Right cardiac atrium (tissue), 5 donors: ENCODE measurements at regions not wholly inside any gene's neighbourhood (a gene's known extent, or its start where the extent isn't known, plus 50 kb on each side); places are given as distances from the start of the nearest gene placed in this dataset.
"Not testable (repeated sequence)": the region's sequence is repeated elsewhere in the genome, so short reads cannot be mapped to it uniquely, and the experiment has no call there.

Source experiments
- ATAC-seq, 2 donors: fragments of 200-7000 bp; cut with Tn5 transposase; one replicate each; pipeline versions ENCODE4 v1.8.0 to v1.9.1; 2020; ENCODE audit warnings: moderate library complexity in 2 of 2, mild to moderate bottlenecking in 1 of 2
- DNase-seq, 3 donors: peaks; one replicate each; pipeline ENCODE4 v3.0.0-alpha.2; 2020
- H3K27ac ChIP-seq: one replicate; pipeline ENCODE4 v1.5.1; 2013; ENCODE audit warnings: mild to moderate bottlenecking, low read length, control low read depth, moderate library complexity
- H3K27me3 ChIP-seq: one replicate; pipeline ENCODE4 v1.6.1; 2013; ENCODE audit not compliant: control insufficient read depth, insufficient read depth
- H3K4me1 ChIP-seq: one replicate; pipeline ENCODE4 v1.6.1; 2013; ENCODE audit warnings: low read length; ENCODE audit not compliant: control insufficient read depth, insufficient read depth
- H3K4me3 ChIP-seq: one replicate; pipeline ENCODE4 v1.5.1; 2013; ENCODE audit warnings: low read length, control low read depth
- H3K9me3 ChIP-seq: one replicate; pipeline ENCODE4 v1.6.1; 2013; ENCODE audit warnings: low read length; ENCODE audit not compliant: control insufficient read depth
- WGBS: extraction: QIAGEN DNeasy Blood & Tissue Kit; methylation state at CpG from one replicate; pipeline ENCODE4 v1.1.7; 2013; 5-methylcytosine and 5-hydroxymethylcytosine counted together
- intact Hi-C, 4 donors: fragments of 100-400 bp; cut with DNase I; formaldehyde crosslinking; loops; one replicate each; pipeline versions ENCODE4 v1.11.0 to v1.14.0; 2022 to 2023
- donor health status: healthy with polysubstance abuse.
- donor health status: DM: no; HTN: yes; CAD: no.
- donor health status: DM: no; HTN: no; CAD: no.
- donor health status: DM: no; HTN: yes; CAD: no; lungs with severe emphysema.
- donor health status: DM: yes; HTN: yes; CAD: no.

DNA sequence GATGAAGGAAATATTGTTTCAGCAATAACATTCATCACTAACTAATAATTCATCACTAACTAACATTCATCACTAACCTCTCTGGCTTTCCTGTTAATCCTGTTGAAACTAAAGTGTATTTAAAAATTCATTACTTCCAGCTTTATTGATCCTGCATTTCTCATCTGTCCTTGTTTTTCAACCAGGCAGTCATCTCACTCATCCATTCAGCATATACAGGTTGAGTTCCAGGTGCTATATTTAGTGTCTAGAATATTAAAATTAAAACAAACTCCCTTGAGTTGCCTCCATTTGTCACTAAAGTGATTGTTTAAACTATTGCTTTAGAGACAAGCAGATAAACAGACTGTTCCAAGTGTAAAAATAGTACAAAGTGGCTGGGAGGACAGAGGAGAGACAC is 58.1 kb downstream of the ATXN7L3B start:
- H3K4me1 ChIP-seq: no peaks in the 10 kb centered on the region
- H3K27ac ChIP-seq: no peak overlapping the region
- DNase-seq (no peak), ATAC-seq (no peak)
- intact Hi-C loops: no loop called here
- H3K9me3 ChIP-seq: no peaks in the 10 kb centered on the region
- H3K4me3 ChIP-seq: no peak overlapping the region
- no peaks in the 10 kb centered on the region for H3K27me3 ChIP-seq

- Histone ChIP-seq H3K27ac (no peak overlapping the region), H3K9me3 (no peaks in the 10 kb centered on the region), H3K27me3 (no peaks in the 10 kb centered on the region), H3K4me3 (no peak overlapping the region), H3K4me1 (no peaks in the 10 kb centered on the region)
- DNase-seq (no peak), ATAC-seq (no peak)
- intact Hi-C loops: no loop called here
These were observed 61.2 kb downstream of the ATXN7L3B start for GRCh38 chr12:74598819-74599218.

DNA sequence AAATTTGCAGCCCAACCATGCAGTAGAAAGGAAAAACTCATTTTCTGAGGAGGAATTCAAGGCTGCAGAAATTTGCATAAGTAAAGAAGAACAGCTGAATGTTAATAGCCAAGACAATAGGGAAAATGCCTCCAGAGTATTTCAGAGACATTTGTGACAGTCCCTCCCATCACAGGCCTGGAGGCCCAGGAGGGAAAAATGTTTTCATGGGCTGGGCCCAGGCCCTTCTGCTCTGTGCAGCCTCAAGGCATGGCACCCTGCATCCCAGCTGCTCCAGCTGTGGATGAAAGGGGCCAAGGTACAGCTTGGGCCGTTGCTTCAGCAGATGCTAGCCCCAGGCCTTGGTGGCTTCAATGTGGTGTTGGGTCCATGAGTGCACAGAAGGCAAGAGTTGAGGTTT is 62.3 kb downstream of the ATXN7L3B start:
- Histone ChIP-seq H3K27me3 (no peaks in the 10 kb centered on the region), H3K4me3 (no peak overlapping the region), H3K27ac (no peak overlapping the region), H3K4me1 (no peaks in the 10 kb centered on the region), H3K9me3 (no peaks in the 10 kb centered on the region)
- ATAC-seq (no peak), DNase-seq (no peak)
- 20% methylated on average over 1 of the region's 1 CpG for WGBS
- intact Hi-C loops: no loop called here

DNA sequence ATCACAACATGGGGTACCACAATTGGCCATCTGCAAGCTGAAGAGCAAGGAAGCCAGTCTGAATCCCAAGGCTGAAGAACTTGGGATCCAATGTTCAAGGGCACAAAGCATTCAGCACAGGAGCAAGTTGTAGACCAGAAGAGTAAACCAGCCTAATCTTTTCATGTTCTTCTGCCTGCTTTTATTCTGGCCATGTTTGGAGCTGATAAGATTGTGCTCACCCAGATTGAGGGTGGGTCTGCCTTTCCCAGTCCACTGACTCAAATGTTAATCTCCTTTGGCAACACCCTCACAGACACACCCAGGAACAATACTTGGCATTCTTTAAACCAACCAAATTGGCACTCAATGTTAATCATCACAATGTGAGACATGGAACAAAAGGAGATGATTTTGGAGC is 63.2 kb downstream of the ATXN7L3B start:
- H3K4me3 ChIP-seq, ATAC-seq, H3K9me3 ChIP-seq, intact Hi-C loops, DNase-seq, H3K27me3 ChIP-seq, H3K4me1 ChIP-seq, H3K27ac ChIP-seq: not testable (repeated sequence)

DNA sequence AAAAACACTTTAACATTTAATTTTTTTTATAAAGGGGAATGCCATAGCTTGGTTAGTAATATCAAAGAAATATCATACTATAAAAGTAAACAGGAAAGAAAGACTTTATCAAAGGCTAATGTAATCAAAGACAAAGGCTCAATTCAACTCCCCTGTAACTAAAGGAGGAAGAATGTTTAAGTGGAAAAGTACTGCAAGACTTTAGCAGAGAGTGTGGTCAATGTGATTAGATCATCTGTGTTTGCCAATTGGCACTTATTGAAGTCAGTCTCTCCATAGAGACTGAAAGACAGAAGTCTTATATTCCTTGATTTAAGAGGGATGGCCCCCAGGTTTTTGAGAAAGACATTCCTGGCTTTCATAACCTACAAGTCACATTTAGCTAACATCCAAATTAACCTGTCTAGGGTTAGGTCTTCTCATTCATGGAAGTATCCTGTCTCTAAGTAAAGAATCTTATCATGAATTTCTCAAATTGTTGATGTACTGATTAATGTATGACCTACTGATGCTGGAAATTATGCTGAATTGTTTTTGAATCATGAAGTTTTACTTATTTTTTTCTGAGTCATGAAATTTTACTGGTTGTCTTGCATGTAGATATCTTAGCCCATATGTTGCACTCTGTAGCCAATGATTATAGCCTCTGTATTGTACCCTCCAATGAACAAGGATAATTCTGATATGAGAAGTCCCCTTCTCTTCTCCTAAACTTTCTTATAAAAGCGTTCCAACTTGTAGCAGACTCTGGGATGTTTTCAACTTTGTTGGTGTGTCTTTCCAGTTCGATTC is 65.4 kb downstream of the ATXN7L3B start:
- Histone ChIP-seq H3K9me3 (no peaks in the 10 kb centered on the region), H3K4me3 (no peak overlapping the region), H3K4me1 (no peaks in the 10 kb centered on the region), H3K27me3 (no peaks in the 10 kb centered on the region), H3K27ac (no peak overlapping the region)
- ATAC-seq (no peak), DNase-seq (no peak)
- intact Hi-C loops: no loop called here
- 68% methylated on average over 2 of the region's 2 CpGs for WGBS

DNA sequence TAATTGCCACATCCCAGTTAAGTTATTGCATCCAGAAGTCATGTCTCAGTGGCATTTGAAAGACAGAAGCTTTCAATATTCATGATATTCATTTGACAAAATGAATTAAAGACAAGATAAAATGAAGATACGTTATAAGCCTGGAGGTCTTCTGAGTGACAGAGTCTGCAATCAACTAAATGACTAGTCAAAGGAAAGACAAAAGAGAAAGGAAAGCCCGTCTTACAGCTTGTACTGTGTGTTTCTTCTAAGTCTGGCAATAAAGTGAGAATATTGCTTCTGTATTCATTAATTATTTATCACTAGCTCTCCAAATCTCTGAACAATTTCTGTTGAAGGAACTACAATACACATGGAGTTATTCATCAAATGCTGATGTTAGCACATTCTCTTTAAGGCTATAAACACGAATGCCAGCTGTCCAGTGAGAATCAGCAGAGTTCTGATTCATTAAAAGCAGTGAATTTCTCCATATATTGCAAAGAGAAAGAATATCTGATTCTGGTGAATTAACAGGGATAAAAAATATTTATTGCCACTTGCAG is 70.7 kb downstream of the ATXN7L3B start:
- DNase-seq: no peak
- no peaks in the 10 kb centered on the region for H3K9me3 ChIP-seq
- no peaks in the 10 kb centered on the region for H3K27me3 ChIP-seq
- no peak overlapping the region for H3K4me3 ChIP-seq
- H3K27ac ChIP-seq: no peak overlapping the region
- ATAC-seq: no peak
- 56% methylated on average over 3 of the region's 3 CpGs for WGBS
- intact Hi-C loops: no loop called here
- H3K4me1 ChIP-seq: no peaks in the 10 kb centered on the region

- no peaks in the 10 kb centered on the region for H3K9me3 ChIP-seq
- H3K27me3 ChIP-seq: no peaks in the 10 kb centered on the region
- no peak for ATAC-seq
- intact Hi-C loops: no loop called here
- DNase-seq: no peak
- no peak overlapping the region for H3K27ac ChIP-seq
- WGBS: 66% methylated on average over 3 of the region's 3 CpGs
- no peaks in the 10 kb centered on the region for H3K4me1 ChIP-seq
- H3K4me3 ChIP-seq: no peak overlapping the region
These were observed 73.1 kb downstream of the ATXN7L3B start for GRCh38 chr12:74610711-74611110.

GRCh38 chr12:74614426-74614825 is 76.8 kb downstream of the ATXN7L3B start:
- no peaks in the 10 kb centered on the region for H3K4me1 ChIP-seq

DNA sequence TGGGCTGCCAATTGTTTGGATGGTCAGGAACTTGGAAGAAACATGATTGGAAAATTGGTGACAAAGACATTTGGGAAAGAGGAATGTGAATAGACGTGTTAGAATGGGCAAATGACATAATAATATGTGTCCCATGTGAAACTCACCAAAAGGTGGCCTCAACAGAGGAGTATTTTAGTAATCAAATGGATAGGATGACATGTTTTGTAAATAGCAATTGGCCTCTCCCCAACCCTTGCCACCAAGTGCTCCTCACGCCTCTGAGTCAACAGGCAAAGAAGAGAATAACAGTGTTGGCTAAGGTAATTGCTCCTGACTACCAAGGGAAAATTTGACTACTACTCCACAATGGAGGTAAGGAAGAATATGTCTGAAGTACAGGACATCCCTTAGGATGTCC is 81.4 kb downstream of the ATXN7L3B start:
- WGBS: 65% methylated on average over 2 of the region's 2 CpGs

More at GRCh38 chr12:74614426-74614825, 76.8 kb downstream of the ATXN7L3B start:
- Histone ChIP-seq H3K27ac (no peak overlapping the region), H3K27me3 (no peaks in the 10 kb centered on the region), H3K4me3 (no peak overlapping the region), H3K9me3 (no peaks in the 10 kb centered on the region)
- ATAC-seq (no peak), DNase-seq (no peak)
- intact Hi-C loops: no loop called here

GRCh38 chr12:74619884-74620283 is 82.2 kb downstream of the ATXN7L3B start:
- Histone ChIP-seq H3K27me3 (no peaks in the 10 kb centered on the region), H3K27ac (no peak overlapping the region), H3K4me1 (no peaks in the 10 kb centered on the region), H3K9me3 (no peaks in the 10 kb centered on the region), H3K4me3 (no peak overlapping the region)
- ATAC-seq (no peak), DNase-seq (no peak)
- intact Hi-C loops: no loop called here
- WGBS: 90% methylated on average over 1 of the region's 1 CpG

More for the DNA sequence above, 81.4 kb downstream of the ATXN7L3B start:
- Histone ChIP-seq H3K9me3 (no peaks in the 10 kb centered on the region), H3K27ac (no peak overlapping the region), H3K4me1 (no peaks in the 10 kb centered on the region), H3K27me3 (no peaks in the 10 kb centered on the region), H3K4me3 (no peak overlapping the region)
- no peak for DNase-seq
- intact Hi-C loops: no loop called here
- ATAC-seq: no peak

- DNase-seq: no peak
- Histone ChIP-seq H3K27me3 (no peaks in the 10 kb centered on the region), H3K9me3 (no peaks in the 10 kb centered on the region), H3K4me1 (no peaks in the 10 kb centered on the region), H3K4me3 (no peak overlapping the region), H3K27ac (no peak overlapping the region)
- no peak for ATAC-seq
- intact Hi-C loops: no loop called here
- WGBS: 48% methylated on average over 2 of the region's 2 CpGs
These were observed 83.3 kb downstream of the ATXN7L3B start for GRCh38 chr12:74620921-74621320.

- intact Hi-C loops: no loop called here
- WGBS: 73% methylated on average over 3 of the region's 3 CpGs
- Histone ChIP-seq H3K9me3 (no peaks in the 10 kb centered on the region), H3K27me3 (no peaks in the 10 kb centered on the region), H3K4me1 (no peaks in the 10 kb centered on the region), H3K27ac (no peak overlapping the region), H3K4me3 (no peak overlapping the region)
- DNase-seq (no peak), ATAC-seq (no peak)
These were observed 86.6 kb downstream of the ATXN7L3B start for GRCh38 chr12:74624201-74624600.
